GM13977 (cell line): ENCODE measurements at regions not wholly inside any gene's neighbourhood (a gene's known extent, or its start where the extent isn't known, plus 50 kb on each side); places are given as distances from the start of the nearest gene placed in this dataset.

Source experiments
- DNase-seq: peaks from one replicate; pipeline ENCODE4 v3.0.0; 2012; ENCODE audit warnings: low spot score
- CTCF ChIP-seq: IDR thresholded peaks from 2 replicates; pipeline ENCODE4 v1.5.1; 2012; ENCODE audit warnings: mild to moderate bottlenecking, control low read depth; ENCODE audit not compliant: insufficient read depth; ENCODE audit errors: extremely low read depth, missing control alignments
- in situ Hi-C: fragments of 300-500 bp; cut with MboI; formaldehyde crosslinking; loops from one replicate; pipeline ENCODE4 v1.12.0; 2022; ENCODE audit warnings: low sequenced_read_pairs, low pct_unique_long_range_greater_than_20kb, mixed read lengths, inconsistent platforms; ENCODE audit not compliant: unreplicated experiment

DNA sequence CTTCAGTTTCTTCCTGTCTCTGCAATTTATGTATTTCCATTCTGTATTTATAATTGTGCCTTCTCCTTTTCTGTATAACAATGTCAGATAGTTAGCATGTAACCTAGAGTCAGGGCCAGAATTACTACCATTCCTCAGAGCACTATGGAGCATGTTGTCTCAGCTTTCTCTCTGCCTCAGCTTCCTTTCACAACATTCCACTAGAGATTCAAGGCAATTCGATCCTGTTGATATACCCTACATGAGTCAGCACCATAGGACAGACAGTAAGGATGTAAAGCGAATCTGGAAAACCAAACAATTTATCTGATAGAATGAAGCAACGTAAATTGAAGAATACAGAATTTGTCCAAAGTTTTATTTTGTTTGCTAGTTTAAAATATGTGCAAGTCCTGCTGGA lies 728.3 kb upstream of the SEMA6A start:
- in situ Hi-C loops, result no loop called here

GRCh38 chr5:117302473-117302872 lies 727.9 kb upstream of the SEMA6A start:
- no peak for TF ChIP-seq CTCF
- in situ Hi-C loops, result no loop called here
- DNase-seq, result no peak

More for the DNA sequence above, 728.3 kb upstream of the SEMA6A start:
- DNase-seq, result no peak
- TF ChIP-seq CTCF, result no peak

DNA sequence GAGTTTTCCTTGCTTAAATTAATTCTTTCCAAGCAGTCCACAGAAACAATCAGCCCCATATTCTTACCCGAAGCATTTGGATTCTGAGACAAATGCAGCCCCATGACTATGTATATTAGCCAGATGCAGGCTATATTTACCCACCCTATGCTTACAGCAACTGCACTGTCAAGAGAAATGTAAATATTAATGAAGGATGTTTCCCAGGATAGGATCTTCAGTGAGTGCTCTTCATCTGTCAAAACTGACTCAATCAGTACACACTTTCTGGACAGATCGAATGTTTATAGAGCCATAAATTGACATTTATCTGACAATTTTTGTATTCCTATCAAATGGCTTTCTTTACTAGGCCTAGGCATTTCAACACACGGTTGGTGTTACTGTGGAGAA lies 725.3 kb upstream of the SEMA6A start:
- in situ Hi-C loops, result no loop called here
- no peak for DNase-seq
- TF ChIP-seq CTCF, result no peak

GRCh38 chr5:117299224-117299935 lies 724.8 kb upstream of the SEMA6A start:
- in situ Hi-C loops, result no loop called here
- DNase-seq, result no peak
- TF ChIP-seq CTCF, result no peak

DNA sequence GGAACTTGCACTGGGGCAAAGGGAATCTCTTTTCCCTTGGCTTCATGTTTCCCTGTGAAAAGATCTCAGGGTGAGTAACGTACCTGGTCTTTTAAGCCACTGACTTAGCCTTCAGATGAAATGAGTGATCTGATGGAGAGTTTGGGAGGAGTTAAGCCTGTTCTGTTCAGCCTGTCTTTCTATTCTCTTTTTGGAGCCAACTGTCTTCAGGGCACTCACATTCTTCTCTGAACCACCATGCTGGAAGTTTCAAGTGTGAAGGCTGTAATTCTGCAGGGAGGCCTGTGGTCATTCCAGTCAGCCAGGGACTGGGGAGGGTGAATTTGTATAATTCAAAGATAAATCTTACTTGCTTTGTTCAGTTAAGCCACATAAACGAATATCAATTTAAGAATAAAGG lies 722.2 kb upstream of the SEMA6A start:
- no peak for TF ChIP-seq CTCF
- DNase-seq, result no peak
- in situ Hi-C loops, result no loop called here

- no peak for DNase-seq
- in situ Hi-C loops, result no loop called here
- no peak for TF ChIP-seq CTCF
Observed at GRCh38 chr5:117295941-117296340, 721.3 kb upstream of the SEMA6A start.

DNA sequence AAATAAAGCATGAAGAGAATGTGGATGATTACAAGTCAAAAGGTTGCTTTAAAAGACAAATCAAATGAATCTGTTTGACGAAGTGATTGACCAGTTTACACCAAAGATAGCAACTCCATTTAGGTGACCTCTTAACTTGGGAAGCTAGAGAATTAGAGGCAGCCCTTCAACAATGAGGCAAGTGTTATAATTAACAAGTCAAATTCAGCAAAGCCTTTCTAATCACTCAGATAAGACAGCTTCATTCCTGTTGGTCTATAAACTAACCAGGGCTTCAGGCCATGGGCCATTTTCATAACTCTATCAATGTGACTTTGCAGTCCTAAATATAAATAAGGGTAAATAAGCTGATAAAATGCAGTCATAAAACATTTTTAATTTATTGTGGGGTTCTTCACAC lies 712.2 kb upstream of the SEMA6A start:
- no peak for DNase-seq
- TF ChIP-seq CTCF, result no peak
- in situ Hi-C loops, result no loop called here
